ENCODE measurements at regions not wholly inside any gene's neighbourhood (a gene's known extent, or its start where the extent isn't known, plus 50 kb on each side); places are given as distances from the start of the nearest gene placed in this dataset.

GRCh38 chr19:30651691-30652090 lies 279.5 kb downstream of the ZNF536 start:
- no peak for DNase-seq

- no peak for DNase-seq
Measured at GRCh38 chr19:30651066-30651465, 278.9 kb downstream of the ZNF536 start.

GRCh38 chr19:30649934-30650614 lies 277.9 kb downstream of the ZNF536 start:
- peak in 1 of 5 experiments; percentile 54 for DNase-seq

- no peak for DNase-seq
Measured at GRCh38 chr19:30648866-30649862, 277.0 kb downstream of the ZNF536 start.

GRCh38 chr19:30647891-30648720 lies 275.9 kb downstream of the ZNF536 start:
- no peak for DNase-seq

GRCh38 chr19:30646806-30647205 lies 274.6 kb downstream of the ZNF536 start:
- no peak for DNase-seq

GRCh38 chr19:30645946-30646577 lies 273.9 kb downstream of the ZNF536 start:
- DNase-seq: no peak

GRCh38 chr19:30640252-30640965 lies 268.2 kb downstream of the ZNF536 start:
- no peak for DNase-seq

- no peak for DNase-seq
Measured at GRCh38 chr19:30638889-30639288, 266.7 kb downstream of the ZNF536 start.

- DNase-seq: no peak
Measured at GRCh38 chr19:30637926-30638325, 265.7 kb downstream of the ZNF536 start.

GRCh38 chr19:30634996-30635975 lies 263.1 kb downstream of the ZNF536 start:
- no peak for DNase-seq

GRCh38 chr19:30634131-30634830 lies 262.1 kb downstream of the ZNF536 start:
- no peak for DNase-seq

GRCh38 chr19:30631033-30631370 lies 258.8 kb downstream of the ZNF536 start:
- no peak for DNase-seq

GRCh38 chr19:30630289-30631032 lies 258.3 kb downstream of the ZNF536 start:
- DNase-seq: no peak

GRCh38 chr19:30629086-30629485 lies 256.9 kb downstream of the ZNF536 start:
- DNase-seq: no peak

GRCh38 chr19:30626626-30626966 lies 254.4 kb downstream of the ZNF536 start:
- no peak for DNase-seq

GRCh38 chr19:30625947-30626625 lies 253.9 kb downstream of the ZNF536 start:
- DNase-seq: no peak

- no peak for DNase-seq
Measured at GRCh38 chr19:30622276-30622675, 250.1 kb downstream of the ZNF536 start.
